Activated B cell treated with CpG ODN at 0.5 μM for 24 hours (primary cell): ENCODE measurements at regions not wholly inside any gene's neighbourhood (a gene's known extent, or its start where the extent isn't known, plus 50 kb on each side); places are given as distances from the start of the nearest gene placed in this dataset.

ENCODE experiments used
- ATAC-seq: fragments of 200-7000 bp; cut with Tn5 transposase; one replicate; pipeline ENCODE4 v1.10.0; 2021; ENCODE audit warnings: low read depth, mild to moderate bottlenecking, moderate library complexity
- CTCF ChIA-PET: fragments of 350-600 bp; sonication (Branson Sonifier 250); formaldehyde crosslinking; loops from one replicate; lab custom pipeline; 2021; ENCODE audit warnings: antibody characterized with exemption; lab: Charles Lee
- POLR2A ChIA-PET: fragments of 350-600 bp; sonication (Branson Sonifier 250); formaldehyde crosslinking; loops from one replicate; lab custom pipeline; 2021; ENCODE audit warnings: antibody characterized with exemption; lab: Charles Lee
- DNase-seq: peaks from one replicate; pipeline ENCODE4 v3.0.0; 2022
- H3K27ac Mint-ChIP-seq: one replicate; pipeline ENCODE4 v1.8.0; 2020; ENCODE audit warnings: mixed read lengths
- H3K27me3 Mint-ChIP-seq: one replicate; pipeline ENCODE4 v1.8.0; 2021; ENCODE audit warnings: mixed read lengths
- H3K36me3 Mint-ChIP-seq: one replicate; pipeline ENCODE4 v1.8.0; 2021; ENCODE audit warnings: low read depth, mixed read lengths
- H3K4me1 Mint-ChIP-seq: one replicate; pipeline ENCODE4 v1.8.0; 2021; ENCODE audit warnings: mixed read lengths
- H3K4me3 Mint-ChIP-seq: one replicate; pipeline ENCODE4 v1.8.0; 2020; ENCODE audit warnings: mild to moderate bottlenecking, mixed read lengths
- H3K9me3 Mint-ChIP-seq: one replicate; pipeline ENCODE4 v1.8.0; 2020; ENCODE audit warnings: mixed read lengths
- intact Hi-C: fragments of 100-400 bp; cut with micrococcal nuclease; formaldehyde crosslinking; loops from one replicate; pipeline ENCODE4 v1.15.1; 2024
- TF ChIP-seq, protein P1 (sequence below): fragments of 200-600 bp; IDR thresholded peaks from one replicate; pipeline ENCODE4 v1.8.0; 2022; ENCODE audit warnings: antibody characterized with exemption, mild to moderate bottlenecking

GRCh38 chr2:123077101-123077500, 948.0 kb upstream of the CNTNAP5 start:
- H3K9me3 Mint-ChIP-seq, result peaks cover 14% of the 10 kb centered on the region
- H3K27me3 Mint-ChIP-seq, result no peaks in the 10 kb centered on the region
- intact Hi-C loops, result no loop called here
- ChIA-PET POLR2A (no interaction called here), CTCF (no interaction called here)
- no peak overlapping the region for H3K27ac Mint-ChIP-seq
- H3K4me3 Mint-ChIP-seq, result no peak overlapping the region
- no peaks in the 10 kb centered on the region for H3K36me3 Mint-ChIP-seq
- ATAC-seq, result no peak
- DNase-seq, result no peak
- TF ChIP-seq, protein P1, sequence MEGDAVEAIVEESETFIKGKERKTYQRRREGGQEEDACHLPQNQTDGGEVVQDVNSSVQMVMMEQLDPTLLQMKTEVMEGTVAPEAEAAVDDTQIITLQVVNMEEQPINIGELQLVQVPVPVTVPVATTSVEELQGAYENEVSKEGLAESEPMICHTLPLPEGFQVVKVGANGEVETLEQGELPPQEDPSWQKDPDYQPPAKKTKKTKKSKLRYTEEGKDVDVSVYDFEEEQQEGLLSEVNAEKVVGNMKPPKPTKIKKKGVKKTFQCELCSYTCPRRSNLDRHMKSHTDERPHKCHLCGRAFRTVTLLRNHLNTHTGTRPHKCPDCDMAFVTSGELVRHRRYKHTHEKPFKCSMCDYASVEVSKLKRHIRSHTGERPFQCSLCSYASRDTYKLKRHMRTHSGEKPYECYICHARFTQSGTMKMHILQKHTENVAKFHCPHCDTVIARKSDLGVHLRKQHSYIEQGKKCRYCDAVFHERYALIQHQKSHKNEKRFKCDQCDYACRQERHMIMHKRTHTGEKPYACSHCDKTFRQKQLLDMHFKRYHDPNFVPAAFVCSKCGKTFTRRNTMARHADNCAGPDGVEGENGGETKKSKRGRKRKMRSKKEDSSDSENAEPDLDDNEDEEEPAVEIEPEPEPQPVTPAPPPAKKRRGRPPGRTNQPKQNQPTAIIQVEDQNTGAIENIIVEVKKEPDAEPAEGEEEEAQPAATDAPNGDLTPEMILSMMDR, result no peak
- no peaks in the 10 kb centered on the region for H3K4me1 Mint-ChIP-seq

- intact Hi-C loops, result no loop called here
- Mint-ChIP-seq H3K9me3 (peaks cover 8% of the 10 kb centered on the region), H3K27me3 (no peaks in the 10 kb centered on the region), H3K36me3 (no peaks in the 10 kb centered on the region), H3K27ac (no peak overlapping the region), H3K4me1 (no peaks in the 10 kb centered on the region), H3K4me3 (no peak overlapping the region)
- ChIA-PET CTCF (no interaction called here), POLR2A (no interaction called here)
- ATAC-seq (no peak), DNase-seq (no peak)
- TF ChIP-seq, protein P1, result no peak
Observed at GRCh38 chr2:123080331-123080730, 944.8 kb upstream of the CNTNAP5 start.

DNA sequence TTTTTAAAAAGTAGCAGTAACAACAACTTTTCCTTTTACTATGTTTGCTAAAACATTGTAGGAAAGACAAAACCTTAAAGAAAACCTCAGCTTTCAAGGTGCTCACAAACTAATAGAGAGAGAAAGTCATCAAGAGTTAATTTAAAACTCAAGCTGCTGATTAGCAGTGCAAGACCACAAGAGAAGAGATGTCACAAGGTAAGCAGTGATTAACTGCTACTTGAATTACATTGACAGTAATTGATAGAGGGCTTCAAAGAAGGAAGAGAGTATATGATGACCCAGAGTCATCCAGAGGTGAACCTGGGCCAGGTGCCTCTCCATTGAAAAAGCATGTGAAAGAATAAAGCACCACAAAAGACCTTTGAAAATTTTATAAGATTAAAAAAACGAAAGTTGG, 939.6 kb upstream of the CNTNAP5 start:
- no peak overlapping the region for H3K27ac Mint-ChIP-seq

DNA sequence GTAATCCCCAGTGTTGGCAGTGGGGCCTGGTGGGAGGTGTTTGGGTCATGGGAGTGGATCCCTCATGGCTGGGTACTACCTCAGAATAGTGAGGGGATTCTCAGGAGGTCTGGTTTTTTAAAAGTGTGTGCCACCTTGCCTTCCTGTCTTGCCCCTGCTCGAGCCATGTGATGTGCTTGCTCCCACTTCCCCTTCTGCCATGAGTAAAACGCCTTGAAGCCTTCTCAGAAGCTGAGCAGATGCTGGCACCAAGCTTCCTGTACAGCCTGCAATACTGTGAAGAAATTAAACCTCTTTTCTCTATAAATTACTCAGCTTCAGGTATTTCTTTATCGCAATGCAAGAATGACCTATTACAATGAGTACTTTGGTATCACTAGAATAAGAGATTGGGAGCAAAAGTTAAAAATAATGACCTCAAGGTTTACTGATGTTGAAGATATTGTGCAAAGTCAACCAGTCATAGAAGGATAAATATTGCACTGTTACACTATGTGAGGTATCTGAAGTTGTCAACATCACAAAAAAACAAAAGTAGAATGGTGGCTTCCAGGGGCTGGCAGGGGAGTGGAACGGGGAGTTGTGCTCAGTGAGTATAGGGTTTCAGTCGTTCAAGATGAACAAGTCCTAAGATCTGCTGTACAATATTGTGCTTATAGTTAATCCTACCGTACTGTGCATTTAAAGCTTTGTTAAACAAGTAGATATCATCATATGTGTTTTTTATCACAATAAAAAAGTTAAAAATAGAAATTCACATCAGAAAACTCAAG, 938.3 kb upstream of the CNTNAP5 start:
- no peaks in the 10 kb centered on the region for H3K36me3 Mint-ChIP-seq
- CTCF ChIA-PET, result interaction anchor here (0.7 kb wide), 1 partner anchor 1518 kb away, joined by 3 read pairs; no protein-coding TSS in a partner anchor
- ATAC-seq (no peak), DNase-seq (no peak)
- no peak overlapping the region for H3K4me3 Mint-ChIP-seq
- no peaks in the 10 kb centered on the region for H3K4me1 Mint-ChIP-seq
- no peaks in the 10 kb centered on the region for H3K27me3 Mint-ChIP-seq
- POLR2A ChIA-PET, result no interaction called here
- intact Hi-C loops, result no loop called here
- H3K27ac Mint-ChIP-seq, result no peak overlapping the region
- H3K9me3 Mint-ChIP-seq, result peaks cover 2% of the 10 kb centered on the region
- TF ChIP-seq, protein P1, result no peak

More for the DNA sequence above, 939.6 kb upstream of the CNTNAP5 start:
- no peaks in the 10 kb centered on the region for H3K27me3 Mint-ChIP-seq
- no peaks in the 10 kb centered on the region for H3K4me1 Mint-ChIP-seq
- intact Hi-C loops, result no loop called here
- ATAC-seq, result no peak
- ChIA-PET POLR2A (no interaction called here), CTCF (no interaction called here)
- no peaks in the 10 kb centered on the region for H3K36me3 Mint-ChIP-seq
- H3K4me3 Mint-ChIP-seq, result no peak overlapping the region
- no peak for DNase-seq
- TF ChIP-seq, protein P1, result no peak
- no peaks in the 10 kb centered on the region for H3K9me3 Mint-ChIP-seq

GRCh38 chr2:123091471-123091870, 933.6 kb upstream of the CNTNAP5 start:
- ATAC-seq, result no peak

More at GRCh38 chr2:123091471-123091870, 933.6 kb upstream of the CNTNAP5 start:
- Mint-ChIP-seq H3K9me3 (peaks cover 2% of the 10 kb centered on the region), H3K36me3 (no peaks in the 10 kb centered on the region), H3K4me3 (no peak overlapping the region), H3K27me3 (no peaks in the 10 kb centered on the region), H3K4me1 (no peaks in the 10 kb centered on the region), H3K27ac (no peak overlapping the region)
- DNase-seq, result no peak
- intact Hi-C loops, result no loop called here
- ChIA-PET POLR2A (no interaction called here), CTCF (no interaction called here)
- TF ChIP-seq, protein P1, result no peak
